DOHH2 (cell line): ENCODE measurements at regions not wholly inside any gene's neighbourhood (a gene's known extent, or its start where the extent isn't known, plus 50 kb on each side); places are given as distances from the start of the nearest gene placed in this dataset.

Source experiments
- CTCF ChIP-seq: fragments of 200-600 bp; sonication (generic); IDR thresholded peaks from one replicate; pipeline ENCODE4 v1.5.1; 2014; ENCODE audit warnings: antibody characterized with exemption, mild to moderate bottlenecking, low read depth, low read length; ENCODE audit not compliant: poor library complexity, severe bottlenecking
- EZH2phosphoT487 ChIP-seq: fragments of 200-600 bp; sonication (generic); IDR thresholded peaks from 2 replicates; pipeline ENCODE4 v1.6.1; 2017; ENCODE audit warnings: borderline replicate concordance, mild to moderate bottlenecking, antibody characterized with exemption, low read length, moderate library complexity, mixed read lengths

DNA sequence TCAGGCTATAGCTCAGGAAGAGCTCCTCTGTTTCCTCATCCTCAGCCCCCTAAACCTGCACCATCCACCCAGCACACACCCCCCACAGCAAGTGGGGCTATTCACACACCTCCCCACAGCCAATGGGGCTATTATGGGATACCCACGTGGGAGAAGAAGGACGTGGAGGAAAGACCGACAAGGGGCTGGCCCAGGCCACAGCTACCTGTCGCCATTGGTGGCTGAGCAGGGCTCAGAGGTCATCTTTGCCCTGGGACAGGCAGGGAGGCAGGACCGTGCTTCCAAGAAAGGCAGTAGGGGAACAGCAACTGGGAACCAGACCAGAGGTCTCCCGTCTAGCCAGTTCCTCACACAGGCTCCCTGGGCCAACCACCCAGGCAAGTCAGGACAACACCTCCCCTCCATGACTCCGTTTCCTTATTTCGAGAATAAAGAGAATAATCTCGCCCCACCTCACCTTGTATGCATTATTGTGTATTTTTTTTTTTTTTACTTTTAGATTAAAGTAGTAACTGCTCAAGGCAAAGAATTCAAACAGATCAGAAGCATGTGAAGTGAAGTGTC is 92.3 kb upstream of the TARDBP start:
- TF ChIP-seq CTCF (no peak), EZH2phosphoT487 (no peak)
